ENCODE measurements at regions not wholly inside any gene's neighbourhood (a gene's known extent, or its start where the extent isn't known, plus 50 kb on each side); places are given as distances from the start of the nearest gene placed in this dataset.
A peak's percentile ranks its signal among the peaks of the same experiment; 100 is the strongest.

DNA sequence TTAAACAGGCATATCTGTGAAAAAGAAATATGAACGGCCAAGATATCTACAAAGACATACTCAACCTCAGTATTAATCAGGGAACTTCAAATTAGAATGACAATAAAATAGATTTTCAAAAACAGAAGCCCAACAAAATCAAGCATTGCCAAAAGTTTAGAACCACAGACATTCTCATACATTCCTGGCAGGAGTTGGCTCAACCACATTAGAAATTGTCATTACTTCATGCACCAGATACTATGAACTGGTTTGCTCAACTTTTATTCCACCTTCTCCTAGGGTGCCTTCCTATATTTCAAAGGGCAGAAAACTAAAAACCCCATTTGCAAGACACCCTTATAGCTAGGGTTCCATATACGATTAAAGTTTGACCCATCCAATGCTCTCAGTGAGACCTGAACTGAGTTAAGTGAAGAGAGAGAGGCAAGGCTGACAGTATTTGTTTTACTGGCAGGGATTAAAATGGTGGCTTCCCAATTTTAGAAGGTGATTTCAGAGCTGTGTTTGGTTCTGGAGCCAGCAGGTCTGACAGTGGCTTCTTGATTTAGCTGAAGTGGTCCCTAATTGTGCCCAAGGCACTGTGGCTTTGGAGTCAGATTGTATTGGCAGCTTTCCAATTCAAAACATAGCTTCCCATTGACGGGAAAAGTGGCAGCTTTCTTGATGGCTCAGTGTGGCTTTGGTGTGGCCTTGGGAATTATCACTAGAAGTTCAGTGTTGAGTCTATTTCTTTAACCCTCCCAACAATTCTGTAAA is 77.1 kb upstream of the CDYL start:
- Mint-ChIP-seq H3K27me3 (ENCODE audit: insufficient read depth) (no peaks in the 10 kb centered on the region), H3K36me3 (ENCODE audit: low read depth) (no peaks in the 10 kb centered on the region), H3K27ac (no peak overlapping the region), H3K4me3 (no peak overlapping the region), H3K9me3 (no peaks in the 10 kb centered on the region), H3K4me1 (ENCODE audit: low read depth) (no peaks in the 10 kb centered on the region)
- DNase-seq = no peak
- TF ChIP-seq, protein P1, sequence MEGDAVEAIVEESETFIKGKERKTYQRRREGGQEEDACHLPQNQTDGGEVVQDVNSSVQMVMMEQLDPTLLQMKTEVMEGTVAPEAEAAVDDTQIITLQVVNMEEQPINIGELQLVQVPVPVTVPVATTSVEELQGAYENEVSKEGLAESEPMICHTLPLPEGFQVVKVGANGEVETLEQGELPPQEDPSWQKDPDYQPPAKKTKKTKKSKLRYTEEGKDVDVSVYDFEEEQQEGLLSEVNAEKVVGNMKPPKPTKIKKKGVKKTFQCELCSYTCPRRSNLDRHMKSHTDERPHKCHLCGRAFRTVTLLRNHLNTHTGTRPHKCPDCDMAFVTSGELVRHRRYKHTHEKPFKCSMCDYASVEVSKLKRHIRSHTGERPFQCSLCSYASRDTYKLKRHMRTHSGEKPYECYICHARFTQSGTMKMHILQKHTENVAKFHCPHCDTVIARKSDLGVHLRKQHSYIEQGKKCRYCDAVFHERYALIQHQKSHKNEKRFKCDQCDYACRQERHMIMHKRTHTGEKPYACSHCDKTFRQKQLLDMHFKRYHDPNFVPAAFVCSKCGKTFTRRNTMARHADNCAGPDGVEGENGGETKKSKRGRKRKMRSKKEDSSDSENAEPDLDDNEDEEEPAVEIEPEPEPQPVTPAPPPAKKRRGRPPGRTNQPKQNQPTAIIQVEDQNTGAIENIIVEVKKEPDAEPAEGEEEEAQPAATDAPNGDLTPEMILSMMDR (IDR thresholded peaks at IDR 0.05) = no peak

DNA sequence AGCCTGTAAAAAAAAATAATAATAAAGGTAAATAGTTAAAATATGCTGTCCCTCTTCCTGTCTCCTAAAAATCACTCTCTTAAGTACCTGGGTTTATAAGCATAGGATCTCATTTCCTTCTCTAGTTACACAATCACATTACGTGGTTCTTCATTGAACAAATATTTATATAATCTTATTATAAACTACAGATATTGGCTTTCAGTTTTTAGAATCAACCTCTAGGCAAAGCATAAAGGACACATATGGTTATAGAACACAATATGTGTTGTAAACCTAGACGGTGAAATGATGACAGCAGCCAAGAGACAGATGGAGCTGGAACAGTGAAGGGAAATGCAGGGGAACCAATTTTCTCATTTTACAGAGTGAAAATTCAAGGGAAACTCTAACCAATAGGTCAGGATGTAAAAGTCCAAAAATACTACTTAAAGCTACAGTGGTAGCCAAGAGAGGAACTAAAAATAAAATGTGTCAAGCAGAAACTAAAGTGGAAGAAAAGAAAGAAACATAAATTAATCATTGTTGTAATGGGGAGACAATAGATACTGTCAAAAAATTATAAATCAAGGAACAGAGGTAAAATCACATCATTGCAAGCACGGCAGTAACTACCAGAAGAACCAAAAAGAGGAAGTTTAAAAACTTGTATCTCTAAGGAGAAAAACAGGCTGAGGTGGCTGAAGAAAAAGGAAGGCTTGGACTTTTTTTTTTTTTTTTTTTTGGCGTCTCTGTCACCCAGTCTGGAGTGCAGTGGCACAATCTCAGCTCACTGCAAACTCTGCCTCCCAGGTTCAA is 82.8 kb upstream of the CDYL start:
- Mint-ChIP-seq H3K27ac (no peak overlapping the region), H3K4me1 (ENCODE audit: low read depth) (peaks cover 11% of the 10 kb centered on the region), H3K36me3 (ENCODE audit: low read depth) (no peaks in the 10 kb centered on the region), H3K4me3 (no peak overlapping the region), H3K27me3 (ENCODE audit: insufficient read depth) (no peaks in the 10 kb centered on the region), H3K9me3 (peaks cover 7% of the 10 kb centered on the region; the same call in 1 of the 2 replicates)
- TF ChIP-seq, protein P1 (IDR thresholded peaks at IDR 0.05) = no peak
- DNase-seq = no peak

DNA sequence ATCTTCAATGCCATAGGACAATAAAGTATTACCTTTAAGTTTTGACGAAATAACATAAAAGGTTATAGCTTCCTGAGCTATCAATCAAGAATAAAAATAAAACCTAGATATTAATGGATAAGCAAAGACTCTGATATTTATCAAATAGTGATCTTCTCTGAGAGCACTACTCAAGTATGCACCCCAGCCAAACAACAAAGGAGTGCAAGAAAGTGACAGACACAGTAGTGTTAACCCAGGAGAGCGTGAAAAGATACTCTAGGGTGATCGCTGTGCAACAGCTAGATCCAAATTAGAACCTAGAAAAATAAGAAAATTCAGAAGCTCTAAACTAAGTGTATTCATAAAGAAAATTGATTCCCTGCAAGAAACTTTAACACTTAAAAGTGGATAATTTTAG is 83.5 kb upstream of the CDYL start:
- peaks cover 7% of the 10 kb centered on the region; the same call in 1 of the 2 replicates for H3K9me3 Mint-ChIP-seq
- TF ChIP-seq, protein P1 (IDR thresholded peaks at IDR 0.05) = no peak
- H3K4me3 Mint-ChIP-seq = no peak overlapping the region
- no peaks in the 10 kb centered on the region for H3K27me3 Mint-ChIP-seq (ENCODE audit: insufficient read depth)
- H3K27ac Mint-ChIP-seq = no peak overlapping the region
- peaks cover 19% of the 10 kb centered on the region for H3K4me1 Mint-ChIP-seq (ENCODE audit: low read depth)
- H3K36me3 Mint-ChIP-seq (ENCODE audit: low read depth) = no peaks in the 10 kb centered on the region
- no peak for DNase-seq

DNA sequence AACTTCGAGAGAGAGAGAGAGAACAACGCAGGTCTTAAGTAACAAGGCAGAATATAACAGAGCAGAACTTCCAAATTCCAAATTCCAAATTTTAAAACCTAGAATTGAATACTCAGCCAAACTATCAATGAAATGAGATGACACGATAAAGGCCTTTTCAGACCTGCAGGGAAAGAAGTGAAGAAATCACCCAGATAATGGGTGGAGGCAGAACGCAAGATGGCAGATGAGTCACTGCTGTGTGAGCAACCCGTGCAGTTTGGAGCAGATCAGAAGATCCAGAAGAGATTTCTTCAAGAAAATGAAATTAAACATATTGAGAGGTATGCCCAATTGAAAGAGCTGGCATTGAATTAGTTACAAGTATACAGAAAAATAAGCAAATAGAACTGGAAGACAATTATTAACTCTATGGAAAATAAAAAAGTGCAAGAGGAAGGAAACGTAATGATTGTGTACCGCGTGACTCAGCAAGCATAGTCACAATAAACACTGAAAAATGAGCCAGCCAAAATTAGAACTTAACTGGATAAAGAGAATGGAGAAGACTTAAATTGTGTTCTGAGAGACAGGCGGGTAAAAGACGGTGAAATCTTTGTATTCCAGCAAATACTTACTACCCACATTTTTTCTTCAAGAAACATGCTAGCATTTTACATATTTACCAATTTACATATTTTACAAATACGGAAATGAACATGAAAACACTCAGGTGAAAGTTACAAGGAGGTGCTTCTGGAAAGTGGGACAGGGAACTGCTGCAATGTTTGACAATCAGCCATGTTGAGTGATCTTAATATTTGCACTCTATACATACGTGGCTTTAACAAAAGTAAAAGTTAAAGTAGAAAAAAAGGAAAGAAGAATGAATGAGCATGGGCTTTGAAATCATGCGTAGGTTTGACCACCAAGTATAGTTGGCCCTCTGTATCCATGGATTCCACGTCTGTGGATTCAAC is 87.9 kb upstream of the CDYL start:
- DNase-seq = peak; percentile 74
- peak overlapping the region; percentile 89 for H3K4me3 Mint-ChIP-seq
- H3K4me1 Mint-ChIP-seq (ENCODE audit: low read depth) = peaks cover 20% of the 10 kb centered on the region

More for the DNA sequence above, 87.9 kb upstream of the CDYL start:
- peak overlapping the region; percentile 95 for H3K27ac Mint-ChIP-seq
- TF ChIP-seq, protein P1 (IDR thresholded peaks at IDR 0.05) = no peak
- peaks cover 7% of the 10 kb centered on the region; the same call in 1 of the 2 replicates for H3K9me3 Mint-ChIP-seq
- H3K36me3 Mint-ChIP-seq (ENCODE audit: low read depth) = no peaks in the 10 kb centered on the region
- peaks cover 2% of the 10 kb centered on the region; the same call in 1 of the 2 replicates for H3K27me3 Mint-ChIP-seq (ENCODE audit: insufficient read depth)
